GM12878 (cell line): ENCODE measurements at regions not wholly inside any gene's neighbourhood (a gene's known extent, or its start where the extent isn't known, plus 50 kb on each side); places are given as distances from the start of the nearest gene placed in this dataset.

Source experiments
- ATAC-seq: fragments of 200-7000 bp; cut with Tn5 transposase; 3 replicates; pipeline ENCODE4 v1.9.1; 2020; ENCODE audit warnings: mild to moderate bottlenecking, moderate library complexity
- BruUV-seq: library from RNA; stranded (reverse); fragments of 400-500 nt; replicated peaks from 2 replicates; lab custom pipeline; 2021; lab: Mats Ljungman, UMichigan
- CTCF ChIA-PET: fragments of 300-600 bp; sonication (Branson Sonifier 250); formaldehyde crosslinking; extraction: SDS; loops from one replicate; lab custom pipeline; 2021; ENCODE audit warnings: inconsistent platforms; lab: Yijun Ruan, JAX
- POLR2A ChIA-PET: fragments of 350-600 bp; formaldehyde crosslinking; extraction: SDS; loops from one replicate; lab custom pipeline; 2021; ENCODE audit warnings: inconsistent platforms; lab: Charles Lee
- RAD21 ChIA-PET: fragments of 300-600 bp; sonication (Branson Sonifier 250); formaldehyde crosslinking; loops from one replicate; lab custom pipeline; 2023; ENCODE audit warnings: antibody characterized with exemption; ENCODE audit not compliant: unreplicated experiment; lab: Charles Lee
- SMC1A ChIA-PET: fragments of 300-600 bp; sonication (Branson Sonifier 250); formaldehyde crosslinking; loops from one replicate; lab custom pipeline; 2023; ENCODE audit not compliant: unreplicated experiment, uncharacterized antibody; lab: Charles Lee
- DNase-seq: peaks from one replicate; pipeline ENCODE4 v3.0.0-alpha.2; 2011; ENCODE audit warnings: low read depth, low spot score
- FAIRE-seq: peaks from 3 replicates; lab custom pipeline; 2011; peaks lifted over from hg19 to GRCh38; lab: Jason Lieb, UNC
- H2AFZ ChIP-seq: 2 replicates; pipeline ENCODE4 v1.6.0; 2011; ENCODE audit warnings: low read depth, low read length, control low read depth; ENCODE audit not compliant: control insufficient read depth
- H3K27ac ChIP-seq: 2 replicates; pipeline ENCODE4 v1.5.1; 2011; ENCODE audit warnings: control low read depth; ENCODE audit not compliant: control insufficient read depth, insufficient read depth
- H3K27me3 ChIP-seq, 2 experiments: replicated peaks in 1 of 2; 2 replicates each; pipeline versions ENCODE4 v1.6.0 to v1.6.1; 2011; ENCODE audit warnings: low read length in 1 of 2; ENCODE audit not compliant: control insufficient read depth in 2 of 2, insufficient read depth in 2 of 2
- H3K36me3 ChIP-seq, 2 experiments: 2 replicates each; pipeline ENCODE4 v1.5.1; 2011; ENCODE audit warnings: low read length in 1 of 2; ENCODE audit not compliant: control insufficient read depth in 2 of 2, insufficient read depth in 2 of 2
- H3K4me1 ChIP-seq: 2 replicates; pipeline ENCODE4 v1.6.1; 2011; ENCODE audit warnings: mild to moderate bottlenecking, low read length, moderate library complexity, mixed read lengths; ENCODE audit not compliant: control insufficient read depth, insufficient read depth
- H3K4me2 ChIP-seq: 2 replicates; pipeline ENCODE4 v1.6.0; 2011; ENCODE audit warnings: control low read depth; ENCODE audit not compliant: control insufficient read depth, insufficient read depth
- H3K4me3 ChIP-seq: fragments of 200-600 bp; sonication (generic); 2 replicates; pipeline ENCODE4 v1.5.1; 2016
- H3K79me2 ChIP-seq: 2 replicates; pipeline ENCODE4 v1.6.0; 2011; ENCODE audit warnings: low read length; ENCODE audit not compliant: control insufficient read depth, insufficient read depth
- H3K9ac ChIP-seq: 2 replicates; pipeline ENCODE4 v1.8.0; 2011; ENCODE audit warnings: low read length, control low read depth, mixed read lengths; ENCODE audit not compliant: control insufficient read depth, insufficient read depth
- H3K9me3 ChIP-seq: replicated peaks from 3 replicates; pipeline ENCODE4 v1.5.1; 2011; ENCODE audit warnings: mild to moderate bottlenecking, low read length; ENCODE audit not compliant: control insufficient read depth, insufficient read depth
- H4K20me1 ChIP-seq: 2 replicates; pipeline ENCODE4 v1.6.0; 2011; ENCODE audit not compliant: control insufficient read depth, insufficient read depth
- EED ChIP-seq: sonication (generic); IDR thresholded peaks from 2 replicates; pipeline ENCODE4 v1.6.1; 2016; ENCODE audit warnings: antibody characterized with exemption, low read depth
- EGR1 ChIP-seq, 2 experiments: IDR thresholded peaks; 1 replicate in 1 of 2; 2 replicates in 1 of 2; pipeline ENCODE4 v1.6.1; 2011 to 2012; ENCODE audit warnings: low read depth in 2 of 2, low read length in 2 of 2, borderline replicate concordance in 1 of 2, mild to moderate bottlenecking in 1 of 2, moderate library complexity in 1 of 2
- FOS ChIP-seq: IDR thresholded peaks from 3 replicates; pipeline ENCODE4 v1.6.1; 2011; ENCODE audit warnings: borderline replicate concordance; ENCODE audit not compliant: insufficient read length; ENCODE audit errors: extremely low read depth
- HDGF ChIP-seq: fragments of 450-650 bp; IDR thresholded peaks from 2 replicates; pipeline ENCODE4 v1.6.1; 2016; ENCODE audit warnings: antibody characterized with exemption
- TCF12 ChIP-seq: IDR thresholded peaks from 2 replicates; pipeline ENCODE4 v1.6.1; 2011; ENCODE audit warnings: low read depth, mild to moderate bottlenecking, low read length
- YBX1 ChIP-seq: fragments of 450-650 bp; IDR thresholded peaks from 2 replicates; pipeline ENCODE4 v1.6.1; 2016; ENCODE audit warnings: antibody characterized with exemption
- WGBS: methylation state at CpG from one replicate; pipeline ENCODE4 v1.1.6; 2016; ENCODE audit warnings: low lambda C conversion rate; ENCODE audit not compliant: insufficient replicate concordance, insufficient coverage; ENCODE audit errors: missing lambda C conversion rate; 5-methylcytosine and 5-hydroxymethylcytosine counted together
- in situ Hi-C: fragments of 300-500 bp; cut with MboI; formaldehyde crosslinking; loops from 9 replicates; pipeline ENCODE4 v1.14.3; 2018; ENCODE audit warnings: mixed read lengths
- intact Hi-C: fragments of 100-400 bp; cut with micrococcal nuclease; formaldehyde crosslinking; loops from one replicate; pipeline ENCODE4 v1.14.2; 2022; ENCODE audit not compliant: unreplicated experiment
- TF ChIP-seq, protein P1 (sequence below): fragments of 450-650 bp; IDR thresholded peaks from 2 replicates; pipeline ENCODE4 v1.6.1; 2016; ENCODE audit warnings: mild to moderate bottlenecking, moderate library complexity, borderline replicate concordance

DNA sequence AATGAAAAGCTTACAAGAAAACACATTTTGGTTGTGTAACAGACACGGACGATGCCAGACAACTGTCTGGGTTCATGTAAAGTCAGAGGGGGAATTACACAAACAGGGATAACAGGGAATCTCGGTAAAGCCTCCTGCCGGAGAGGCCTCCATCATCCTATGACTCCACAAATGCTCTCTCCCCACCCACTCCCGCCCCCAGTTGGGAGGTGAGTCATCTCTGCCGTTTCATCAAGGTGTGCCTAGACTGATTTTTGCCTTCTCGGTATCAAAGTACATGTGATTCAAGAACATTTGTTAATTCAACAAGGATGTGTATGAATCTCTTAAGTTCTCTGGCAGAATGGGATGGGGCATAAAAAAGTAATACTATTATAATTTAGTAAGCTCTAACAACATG lies 304.9 kb upstream of the PRDM1 start:
- Histone ChIP-seq H3K4me3 (no peak overlapping the region), H3K27ac (no peak overlapping the region), H3K79me2 (no peaks in the 10 kb centered on the region), H3K9ac (no peak overlapping the region), H3K9me3 (peaks cover 3% of the 10 kb centered on the region; the same call in 2 of the 3 replicates), H4K20me1 (no peaks in the 10 kb centered on the region), H2AFZ (no peak overlapping the region), H3K27me3 (no peaks in the 10 kb centered on the region), H3K36me3 (no peaks in the 10 kb centered on the region), H3K4me2 (no peak overlapping the region), H3K4me1 (peaks cover 6% of the 10 kb centered on the region)
- DNase-seq (no peak), FAIRE-seq (no peak), ATAC-seq (no peak)
- no peak for TF ChIP-seq TCF12
- no peak for TF ChIP-seq FOS
- TF ChIP-seq HDGF: no peak
- no peak for TF ChIP-seq EED
- peak in 1 of 2 experiments; percentile 25; a peak in 1 of 3 replicates for TF ChIP-seq EGR1 (IDR thresholded peaks at IDR 0.05; ENCODE audit: borderline replicate concordance in 1 of 2, low read depth in 2 of 2, low read length in 2 of 2)
- TF ChIP-seq, protein P1, sequence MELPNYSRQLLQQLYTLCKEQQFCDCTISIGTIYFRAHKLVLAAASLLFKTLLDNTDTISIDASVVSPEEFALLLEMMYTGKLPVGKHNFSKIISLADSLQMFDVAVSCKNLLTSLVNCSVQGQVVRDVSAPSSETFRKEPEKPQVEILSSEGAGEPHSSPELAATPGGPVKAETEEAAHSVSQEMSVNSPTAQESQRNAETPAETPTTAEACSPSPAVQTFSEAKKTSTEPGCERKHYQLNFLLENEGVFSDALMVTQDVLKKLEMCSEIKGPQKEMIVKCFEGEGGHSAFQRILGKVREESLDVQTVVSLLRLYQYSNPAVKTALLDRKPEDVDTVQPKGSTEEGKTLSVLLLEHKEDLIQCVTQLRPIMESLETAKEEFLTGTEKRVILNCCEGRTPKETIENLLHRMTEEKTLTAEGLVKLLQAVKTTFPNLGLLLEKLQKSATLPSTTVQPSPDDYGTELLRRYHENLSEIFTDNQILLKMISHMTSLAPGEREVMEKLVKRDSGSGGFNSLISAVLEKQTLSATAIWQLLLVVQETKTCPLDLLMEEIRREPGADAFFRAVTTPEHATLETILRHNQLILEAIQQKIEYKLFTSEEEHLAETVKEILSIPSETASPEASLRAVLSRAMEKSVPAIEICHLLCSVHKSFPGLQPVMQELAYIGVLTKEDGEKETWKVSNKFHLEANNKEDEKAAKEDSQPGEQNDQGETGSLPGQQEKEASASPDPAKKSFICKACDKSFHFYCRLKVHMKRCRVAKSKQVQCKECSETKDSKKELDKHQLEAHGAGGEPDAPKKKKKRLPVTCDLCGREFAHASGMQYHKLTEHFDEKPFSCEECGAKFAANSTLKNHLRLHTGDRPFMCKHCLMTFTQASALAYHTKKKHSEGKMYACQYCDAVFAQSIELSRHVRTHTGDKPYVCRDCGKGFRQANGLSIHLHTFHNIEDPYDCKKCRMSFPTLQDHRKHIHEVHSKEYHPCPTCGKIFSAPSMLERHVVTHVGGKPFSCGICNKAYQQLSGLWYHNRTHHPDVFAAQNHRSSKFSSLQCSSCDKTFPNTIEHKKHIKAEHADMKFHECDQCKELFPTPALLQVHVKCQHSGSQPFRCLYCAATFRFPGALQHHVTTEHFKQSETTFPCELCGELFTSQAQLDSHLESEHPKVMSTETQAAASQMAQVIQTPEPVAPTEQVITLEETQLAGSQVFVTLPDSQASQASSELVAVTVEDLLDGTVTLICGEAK: no peak
- TF ChIP-seq YBX1: no peak
- SMC1A ChIA-PET: interaction anchor here (1.0 to 1.1 kb wide), 2 partner anchors 14 to 442 kb away, joined by 4 read pairs; no protein-coding TSS in a partner anchor
- no TSS peak for BruUV-seq
- 38% methylated on average over 7 of the region's 7 CpGs for WGBS
- in situ Hi-C loops (no loop called here), intact Hi-C loops (no loop called here)
- RAD21 ChIA-PET: no interaction called here
- CTCF ChIA-PET: interaction anchor here (0.6 to 1.9 kb wide), 3 partner anchors 10 to 233 kb away, joined by 3 to 7 read pairs (median 3); no protein-coding TSS in a partner anchor
- POLR2A ChIA-PET: no interaction called here
